ENCODE measurements at regions not wholly inside any gene's neighbourhood (a gene's known extent, or its start where the extent isn't known, plus 50 kb on each side); places are given as distances from the start of the nearest gene placed in this dataset.

DNA sequence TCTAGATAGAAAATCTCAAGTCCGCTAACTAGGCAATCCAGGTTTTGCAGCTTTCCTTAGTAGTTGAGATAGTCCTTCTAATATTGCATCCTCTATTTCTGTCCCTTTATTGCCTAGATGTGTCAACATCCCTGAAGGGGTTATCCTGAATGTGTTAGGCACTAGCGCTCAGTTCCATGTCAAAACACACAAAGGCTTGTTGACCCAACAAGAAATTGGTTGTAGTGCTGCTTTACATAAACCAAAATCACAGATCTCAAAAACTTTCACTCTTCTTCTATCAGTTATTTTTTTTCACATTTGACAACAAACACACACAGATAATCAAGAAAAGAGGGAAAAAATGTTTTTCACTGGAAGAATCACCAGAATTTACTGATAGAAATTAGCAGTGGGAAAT lies 51.4 kb upstream of the SOX2 start:
- no peak for FAIRE-seq

DNA sequence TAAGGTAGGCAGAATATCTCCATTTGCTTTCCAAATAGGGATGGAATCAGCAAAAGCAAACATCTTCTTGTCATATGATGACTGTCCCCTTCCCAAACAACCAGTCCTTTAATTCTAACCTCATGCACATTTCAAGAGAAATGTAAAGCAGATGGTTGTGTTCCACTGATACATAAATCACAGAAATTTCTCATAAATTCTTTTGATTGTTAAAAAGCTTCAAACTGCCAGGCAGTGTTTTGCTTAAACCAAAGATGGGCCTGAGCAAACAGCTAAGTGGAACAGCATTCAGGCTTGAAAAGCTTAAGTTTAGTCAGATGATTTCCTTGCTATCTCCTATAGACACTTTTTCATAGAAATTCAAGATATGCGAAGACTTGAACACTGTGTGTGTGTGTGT lies 74.3 kb upstream of the SOX2 start:
- FAIRE-seq: no peak

DNA sequence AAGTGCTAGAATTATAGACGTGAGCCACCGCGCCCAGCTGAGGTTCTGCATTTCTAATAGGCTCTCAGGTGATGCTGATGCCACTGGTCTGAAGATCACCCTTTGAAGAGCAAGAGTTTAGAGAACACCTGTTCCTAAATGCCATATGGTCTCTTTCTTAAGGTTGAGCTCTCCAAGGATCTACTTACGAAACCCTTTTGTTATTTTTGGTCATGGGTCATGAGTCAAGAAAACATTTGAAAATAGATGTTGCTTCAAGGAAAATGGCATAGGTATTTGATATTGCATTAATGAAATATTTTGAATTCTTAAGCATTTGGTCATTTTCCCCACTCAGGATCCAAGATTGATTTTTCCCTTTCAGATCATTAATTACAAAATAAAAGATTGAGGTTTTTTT lies 74.7 kb upstream of the SOX2 start:
- FAIRE-seq: no peak

DNA sequence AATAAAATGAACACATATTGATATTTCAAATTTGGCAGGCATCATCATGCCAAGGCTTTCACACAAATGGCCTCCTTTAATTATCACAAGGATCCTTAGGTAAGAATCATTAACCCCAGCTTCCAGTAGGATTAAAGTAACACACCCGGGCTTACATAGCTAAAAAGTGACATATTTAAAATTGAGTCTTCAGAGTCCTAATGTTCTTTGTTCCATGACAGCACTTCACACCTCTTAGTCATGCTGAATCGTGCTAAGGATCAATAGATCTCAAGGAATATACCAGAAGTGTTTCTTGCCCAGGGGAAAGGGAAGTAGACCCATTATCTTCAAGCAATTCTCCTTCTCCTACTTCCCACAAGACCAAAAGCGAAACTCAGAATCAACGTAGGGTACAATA lies 76.6 kb upstream of the SOX2 start:
- FAIRE-seq: no peak

DNA sequence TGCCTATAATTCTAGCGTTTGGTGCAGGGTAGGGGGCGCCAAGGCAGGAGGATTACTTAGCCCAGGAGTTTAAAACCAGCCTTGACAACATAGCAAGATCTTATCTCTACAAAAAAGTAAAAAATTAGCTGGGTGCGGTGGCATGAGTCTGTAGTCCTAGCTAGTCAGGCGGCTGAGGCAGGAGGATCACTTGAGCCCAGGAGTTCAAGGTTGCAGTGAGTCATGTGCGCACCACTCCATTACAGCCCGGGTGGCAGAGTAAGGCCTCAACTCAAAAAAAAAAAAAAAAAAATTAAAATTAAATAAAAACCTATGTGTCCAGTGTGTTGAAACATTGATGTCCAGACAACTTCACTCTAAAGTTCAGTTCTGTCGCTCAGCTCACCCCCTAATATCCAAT lies 78.2 kb upstream of the SOX2 start:
- FAIRE-seq: no peak

DNA sequence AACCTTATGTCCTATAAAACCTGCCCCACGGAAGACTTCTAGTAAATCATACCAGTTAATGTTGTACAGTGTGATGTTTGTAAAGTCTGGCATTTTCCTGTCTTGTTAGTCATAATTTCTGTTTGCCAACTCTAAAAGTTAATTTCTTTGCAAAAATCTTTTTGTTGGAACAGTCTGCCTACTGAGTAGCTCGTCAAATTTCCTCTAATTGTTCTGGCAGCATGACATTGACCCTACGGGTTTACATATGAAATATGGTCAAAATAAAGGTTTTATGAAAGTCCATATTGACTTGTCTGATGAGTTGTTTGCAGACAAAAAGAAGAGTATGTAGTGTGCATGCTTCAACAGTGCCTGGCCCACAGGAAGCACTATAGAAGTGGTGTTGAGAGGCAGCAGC lies 79.8 kb upstream of the SOX2 start:
- FAIRE-seq: no peak

DNA sequence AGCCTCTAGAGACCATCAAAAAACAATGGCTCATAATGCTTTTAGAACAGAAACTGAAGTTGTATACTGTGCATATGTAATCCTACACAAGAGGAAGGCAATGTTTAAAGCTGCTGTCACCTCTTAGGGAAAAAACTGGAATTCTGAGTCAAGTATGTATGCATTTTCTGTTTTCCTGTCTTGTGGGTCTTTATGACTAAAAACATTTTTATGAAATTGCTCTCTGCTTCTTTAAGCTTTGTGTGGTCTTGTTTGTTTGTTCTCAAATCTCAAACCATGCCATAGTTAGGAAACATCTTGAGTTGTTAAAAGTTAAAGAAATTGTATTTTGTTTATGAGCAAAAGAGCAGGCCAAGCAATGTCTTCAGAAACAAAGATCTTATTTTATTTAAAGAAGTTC lies 80.9 kb upstream of the SOX2 start:
- no peak for FAIRE-seq

DNA sequence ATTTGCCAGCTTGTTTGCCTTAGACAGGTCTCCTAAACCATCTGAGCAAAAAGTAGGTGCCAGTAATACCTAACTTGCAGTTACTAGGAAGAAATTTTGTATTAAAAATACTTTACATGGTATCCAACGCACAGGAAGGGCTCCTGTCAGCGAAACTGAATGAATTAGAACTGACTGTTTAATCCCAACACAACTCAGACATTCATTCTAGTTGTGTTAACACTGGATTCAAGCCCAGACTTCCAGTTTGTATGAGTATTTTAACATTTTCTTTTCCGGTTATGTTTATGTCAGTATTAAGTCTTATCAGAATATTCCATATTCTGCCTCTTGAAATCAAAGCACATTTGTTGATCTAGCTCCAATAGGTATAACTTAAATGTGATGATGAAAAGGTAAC lies 82.0 kb upstream of the SOX2 start:
- FAIRE-seq: no peak

DNA sequence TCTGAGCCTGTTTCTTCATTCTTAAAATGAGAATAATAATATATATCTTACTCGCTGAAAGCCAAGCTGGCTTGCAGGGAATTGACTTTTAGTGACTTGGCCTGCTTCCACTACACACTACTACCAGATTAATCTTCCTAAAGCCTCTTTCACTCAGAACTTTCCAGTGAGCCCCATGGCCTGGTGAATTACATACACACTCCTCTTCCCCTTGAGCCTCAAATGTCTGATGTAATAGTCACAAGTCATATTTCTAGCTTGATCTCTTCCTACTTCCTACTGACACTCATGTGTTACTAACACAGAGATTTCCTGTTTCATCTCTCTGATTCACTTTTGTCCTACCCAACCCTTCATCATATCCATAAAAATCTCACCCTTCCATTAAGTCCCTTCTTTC lies 82.7 kb upstream of the SOX2 start:
- FAIRE-seq: no peak

DNA sequence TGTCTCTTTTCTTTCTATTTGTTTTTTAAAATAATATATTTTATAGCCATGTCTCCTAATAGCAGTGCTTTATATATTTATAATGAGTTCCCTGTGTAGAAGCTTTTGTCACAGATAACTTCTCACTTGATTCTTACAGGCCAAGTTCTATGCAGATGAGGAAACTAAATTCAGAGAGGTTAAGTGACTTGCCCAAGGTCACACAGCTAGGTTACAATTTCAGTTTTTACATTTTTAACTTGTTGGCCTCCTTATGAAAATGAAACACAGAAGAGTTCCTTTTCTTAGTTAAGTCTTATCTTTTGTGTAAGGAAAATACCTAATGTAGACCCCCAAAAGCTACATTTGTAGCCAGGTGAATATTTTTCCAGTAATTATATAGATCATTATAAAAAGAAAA lies 83.3 kb upstream of the SOX2 start:
- no peak for FAIRE-seq

DNA sequence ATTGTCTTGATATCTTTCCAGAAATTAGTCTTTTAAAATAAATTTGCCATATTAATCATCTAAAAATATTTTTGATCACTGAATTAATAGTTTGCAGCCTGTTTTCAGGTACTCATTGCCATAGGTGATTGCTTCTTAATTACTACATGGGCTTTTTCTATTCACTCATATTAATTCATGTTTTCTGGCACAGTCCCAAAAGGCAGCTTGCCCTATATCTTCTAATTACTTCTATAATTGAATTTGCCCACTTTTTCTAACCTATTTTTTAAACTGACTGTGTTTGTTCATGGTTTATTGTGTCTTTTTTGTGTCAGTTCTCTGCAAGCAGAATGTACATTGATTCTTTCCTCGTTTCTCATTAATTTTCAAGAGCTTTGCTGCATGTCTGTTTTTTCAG lies 85.7 kb upstream of the SOX2 start:
- no peak for FAIRE-seq

DNA sequence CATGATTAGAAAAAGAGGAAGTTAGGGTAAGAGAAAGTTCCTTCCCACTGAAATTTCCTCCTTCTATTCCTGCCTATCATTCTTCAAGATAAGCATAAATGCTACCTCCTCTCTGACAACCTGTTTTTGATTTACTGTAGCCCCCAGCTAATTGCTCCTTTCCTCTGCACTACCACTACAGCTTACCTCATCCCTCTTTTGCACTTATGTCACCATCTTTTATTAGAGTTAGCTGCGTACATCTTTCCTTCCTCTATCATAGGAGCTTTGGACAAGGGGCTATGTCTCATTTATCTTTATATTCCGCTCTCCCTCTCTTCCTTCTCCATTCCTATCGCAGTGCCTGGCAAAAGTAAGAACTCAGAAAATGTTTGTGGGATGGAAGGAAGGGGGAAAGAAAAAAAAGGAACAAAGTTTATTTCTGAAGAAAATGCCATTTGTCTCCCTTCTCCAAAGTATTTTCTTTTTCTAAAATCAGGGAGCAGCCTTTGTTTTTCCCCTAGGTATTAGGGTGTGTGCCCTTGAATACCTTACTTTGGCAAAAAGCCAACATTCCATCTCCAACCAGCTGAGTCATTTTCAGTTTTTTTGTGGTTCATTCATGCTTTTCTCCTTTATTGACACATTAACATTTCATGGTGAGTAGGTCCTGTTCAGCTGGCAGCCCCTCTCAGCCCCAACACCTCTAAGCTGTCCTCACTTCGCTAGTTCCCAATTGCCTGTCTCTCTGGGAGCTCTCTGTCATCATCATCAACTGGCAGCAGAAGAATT lies 87.6 kb upstream of the SOX2 start:
- no peak for FAIRE-seq

DNA sequence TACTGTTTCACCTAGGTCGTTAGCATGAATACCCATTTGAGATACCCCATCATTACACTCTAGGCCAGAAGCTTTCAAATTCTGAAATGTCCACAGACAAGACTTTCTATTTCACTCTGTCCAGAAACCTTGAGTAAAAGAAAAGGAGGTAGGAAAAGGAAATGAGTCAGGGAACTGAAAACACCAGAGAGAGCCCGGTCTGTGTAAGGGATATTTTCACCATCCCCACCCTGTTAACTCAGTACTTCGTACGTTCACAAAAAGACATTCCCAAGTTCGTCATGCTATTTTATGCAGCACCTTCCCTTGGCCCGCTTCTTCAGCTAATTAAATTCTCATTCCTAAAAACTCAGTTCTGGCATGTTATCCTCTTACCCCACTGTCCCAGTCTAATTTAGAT lies 89.4 kb upstream of the SOX2 start:
- no peak for FAIRE-seq

DNA sequence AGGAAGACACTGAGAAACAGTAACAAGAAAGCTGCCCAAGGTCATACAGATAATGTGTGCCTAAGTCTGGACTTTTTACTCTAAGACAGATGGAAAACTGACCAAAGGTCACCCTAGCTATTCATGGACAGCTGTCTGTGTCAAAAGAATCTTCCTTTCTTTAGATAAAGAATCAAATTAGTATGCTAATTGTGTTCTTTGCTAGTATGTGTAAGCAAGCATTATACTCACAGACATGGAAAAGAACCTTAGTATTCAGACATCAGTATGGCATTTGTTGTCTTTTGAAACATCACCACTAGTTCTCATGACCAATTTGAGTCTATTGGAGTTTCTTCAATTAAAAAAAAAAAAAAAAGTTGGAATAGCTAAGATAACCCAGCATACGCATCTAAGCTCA lies 91.8 kb upstream of the SOX2 start:
- FAIRE-seq: no peak

DNA sequence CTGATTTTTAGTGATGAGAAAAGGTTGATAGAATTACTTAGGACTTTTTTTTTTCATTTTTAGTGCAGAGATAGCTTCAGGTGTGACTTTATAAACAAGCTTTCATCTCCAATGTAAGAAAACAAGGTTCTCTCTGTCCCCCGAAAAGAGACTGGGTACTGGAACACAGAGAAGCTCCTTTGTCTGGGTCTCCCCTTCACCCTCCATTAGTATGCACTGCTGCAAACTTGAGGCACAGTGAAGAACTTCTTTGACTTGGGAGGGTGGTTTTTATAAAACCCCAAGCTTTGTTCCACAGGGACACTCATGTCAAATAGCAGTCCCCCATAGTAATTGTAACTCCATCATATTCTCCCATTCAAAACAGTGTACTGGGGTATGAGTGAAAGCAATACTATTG lies 93.5 kb upstream of the SOX2 start:
- no peak for FAIRE-seq

DNA sequence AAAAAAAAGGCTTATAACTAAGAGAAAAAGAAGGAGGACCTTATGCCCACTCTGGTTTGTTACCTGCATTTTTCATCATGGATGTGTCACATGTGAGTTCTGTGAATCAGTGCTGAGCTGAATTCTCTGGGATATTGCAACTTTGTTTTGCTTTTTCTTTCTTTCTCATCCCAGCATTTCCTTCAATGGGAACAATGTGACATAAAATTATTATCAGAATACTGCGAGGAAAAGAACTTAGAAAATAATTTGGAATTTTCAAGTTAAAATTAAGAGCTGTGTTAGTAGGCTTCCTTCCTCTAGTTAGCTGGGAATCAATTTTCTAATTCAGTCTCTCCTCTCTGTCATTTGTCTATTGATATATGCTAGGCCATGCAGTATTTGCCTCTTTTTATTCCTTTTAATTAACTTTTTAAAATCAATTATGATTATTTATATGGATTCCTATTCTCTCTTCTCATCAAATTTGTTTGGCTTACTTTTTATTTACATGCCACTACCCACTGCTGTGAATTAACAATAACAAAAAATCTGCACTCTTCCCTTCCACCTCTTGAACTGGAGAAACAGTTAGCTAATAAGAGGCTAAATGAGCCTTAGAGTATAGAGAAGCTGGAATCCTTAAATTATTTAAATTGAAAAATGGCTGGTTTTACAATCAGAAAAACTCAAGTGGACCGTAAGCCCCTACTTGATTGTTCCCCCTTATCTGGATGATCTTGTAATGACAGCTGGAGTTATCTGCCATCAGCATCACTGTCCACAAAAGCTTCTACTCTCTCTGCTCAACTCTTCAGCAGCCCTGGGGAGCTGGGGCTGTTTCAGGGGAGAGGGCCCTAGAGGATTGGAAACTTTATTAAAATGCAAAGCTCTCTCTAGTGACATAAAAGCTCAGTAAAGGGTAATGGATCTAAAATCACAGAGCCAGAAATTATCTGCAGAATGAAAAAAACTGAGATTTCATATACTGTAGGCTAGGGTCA lies 95.3 kb upstream of the SOX2 start:
- no peak for FAIRE-seq

DNA sequence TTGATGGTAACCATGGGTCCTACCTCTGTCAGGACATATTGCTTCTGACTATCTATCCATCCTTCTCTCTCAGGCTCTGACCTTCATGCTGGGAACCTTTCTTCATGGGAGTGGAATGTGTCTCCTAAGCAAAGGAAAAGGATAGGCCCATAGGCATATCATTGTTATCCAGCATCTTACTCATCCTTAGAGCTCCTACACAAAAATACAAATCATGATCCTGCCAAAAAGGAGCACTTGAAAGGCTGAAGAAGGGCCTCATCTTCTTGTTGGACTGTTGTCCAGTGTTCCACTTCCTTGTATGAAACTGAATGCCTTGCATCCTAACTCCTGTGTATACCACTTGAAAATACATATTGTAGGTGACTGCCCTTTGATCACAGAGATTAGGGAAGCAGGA lies 96.1 kb upstream of the SOX2 start:
- FAIRE-seq: no peak

DNA sequence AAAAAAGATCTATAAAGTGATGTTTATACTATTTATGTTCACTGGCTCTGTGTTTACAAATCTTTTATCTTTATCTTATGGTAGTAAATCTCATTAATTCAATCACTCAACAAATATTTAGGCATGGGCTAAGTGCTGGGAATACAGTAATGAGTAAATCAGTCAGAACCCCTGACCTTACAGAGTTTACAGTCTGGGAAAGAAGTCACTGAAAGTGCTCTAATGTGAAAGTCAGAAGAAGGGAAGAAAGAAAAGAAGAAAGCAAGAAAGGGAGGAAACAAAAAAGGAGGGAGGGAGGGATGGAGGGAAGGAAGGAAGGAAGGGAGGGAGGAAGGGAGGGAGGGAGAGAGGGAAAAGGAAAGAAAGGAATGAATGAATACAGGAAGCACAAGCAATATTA lies 96.8 kb upstream of the SOX2 start:
- no peak for FAIRE-seq

DNA sequence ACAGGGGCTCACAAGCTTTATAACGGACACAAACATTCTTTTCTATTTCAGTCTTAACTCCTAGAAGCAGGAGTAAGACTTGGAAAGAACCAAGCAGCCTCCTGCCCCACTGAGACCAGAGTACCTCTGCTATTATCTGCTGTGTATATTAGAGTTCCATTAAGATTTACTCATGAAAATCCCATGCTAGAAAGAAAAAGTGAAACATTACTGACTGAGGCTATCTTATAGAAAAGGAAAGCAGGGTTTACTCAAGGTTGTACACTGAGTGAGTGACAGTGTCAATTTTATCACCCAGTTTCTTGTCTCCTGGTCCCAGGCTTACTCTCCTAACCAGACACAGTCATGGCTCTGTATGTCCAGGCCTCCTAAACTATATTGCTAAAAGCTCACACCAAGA lies 97.9 kb upstream of the SOX2 start:
- no peak for FAIRE-seq

DNA sequence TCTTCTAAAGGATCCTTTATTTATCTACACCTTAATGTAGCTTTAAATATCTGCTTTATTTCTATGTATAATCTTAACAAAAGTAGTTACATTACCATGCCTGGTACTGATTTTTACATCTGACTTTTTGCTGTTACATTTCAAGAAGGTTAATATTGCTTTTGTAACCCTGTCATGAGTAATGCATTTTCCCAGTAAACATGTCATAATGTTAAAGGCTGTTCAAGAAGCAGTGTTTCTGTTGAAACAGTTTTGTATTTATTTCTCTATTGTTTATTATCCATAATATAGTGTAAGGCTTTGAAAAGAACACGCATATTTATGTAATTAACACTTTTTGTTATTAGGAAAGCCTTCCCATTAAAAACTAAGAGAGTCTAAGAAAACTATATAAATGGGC lies 98.5 kb upstream of the SOX2 start:
- no peak for FAIRE-seq

DNA sequence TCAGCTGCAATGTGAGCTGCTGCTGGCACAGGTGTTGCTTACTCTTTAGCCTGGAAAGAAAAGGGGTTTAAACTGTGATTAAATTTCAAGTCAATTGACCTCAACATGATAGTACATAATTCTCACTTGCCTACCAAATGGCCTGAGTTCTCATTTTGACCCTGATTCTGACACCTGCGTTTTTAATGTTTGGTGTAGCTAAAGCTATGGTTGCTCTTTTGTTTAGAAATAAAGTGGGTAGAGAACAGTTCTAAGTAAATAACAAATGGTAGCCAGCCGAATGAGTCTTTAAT lies 100.8 kb upstream of the SOX2 start:
- FAIRE-seq: no peak

DNA sequence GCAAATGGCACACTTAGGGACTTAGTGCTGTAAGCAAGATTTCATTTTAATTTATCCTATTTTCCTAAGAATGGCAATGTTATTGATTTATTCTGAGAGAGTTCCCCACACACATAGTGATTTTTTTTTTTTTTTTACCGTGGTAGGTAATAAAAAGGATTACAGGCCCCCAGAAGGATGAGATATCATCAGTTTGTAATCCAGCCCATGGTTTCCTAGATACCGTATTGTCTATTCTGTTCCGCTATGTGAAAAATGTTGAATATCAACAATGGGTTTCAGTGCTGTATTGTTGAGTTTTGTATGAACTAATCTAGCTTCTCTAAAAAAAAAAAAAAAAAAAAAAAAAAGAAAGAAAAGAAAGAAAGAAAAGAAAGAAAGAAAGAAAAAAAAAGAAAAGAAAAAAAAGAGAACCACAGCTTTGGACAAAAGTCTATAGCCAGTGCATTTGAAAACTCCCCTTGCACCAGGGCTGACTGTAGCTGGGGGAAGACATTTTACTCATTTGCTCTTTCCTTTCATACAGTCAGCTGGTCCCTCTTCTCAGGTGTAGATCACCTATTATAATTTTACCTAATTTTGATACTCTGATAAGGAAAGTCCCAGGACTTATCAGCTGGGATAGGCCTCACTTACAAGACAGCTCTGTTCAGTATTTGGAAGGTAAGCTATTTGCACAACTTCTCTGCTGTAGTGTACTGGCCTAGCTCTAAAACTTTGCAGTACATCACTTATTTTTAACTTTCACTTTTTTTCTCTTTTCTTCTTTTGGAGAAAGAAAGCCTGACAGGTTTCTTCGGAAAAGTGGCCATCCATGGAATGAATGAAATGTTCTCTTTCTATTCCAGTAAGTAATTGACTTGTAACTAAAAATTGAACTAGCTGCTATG lies 101.4 kb upstream of the SOX2 start:
- no peak for FAIRE-seq

DNA sequence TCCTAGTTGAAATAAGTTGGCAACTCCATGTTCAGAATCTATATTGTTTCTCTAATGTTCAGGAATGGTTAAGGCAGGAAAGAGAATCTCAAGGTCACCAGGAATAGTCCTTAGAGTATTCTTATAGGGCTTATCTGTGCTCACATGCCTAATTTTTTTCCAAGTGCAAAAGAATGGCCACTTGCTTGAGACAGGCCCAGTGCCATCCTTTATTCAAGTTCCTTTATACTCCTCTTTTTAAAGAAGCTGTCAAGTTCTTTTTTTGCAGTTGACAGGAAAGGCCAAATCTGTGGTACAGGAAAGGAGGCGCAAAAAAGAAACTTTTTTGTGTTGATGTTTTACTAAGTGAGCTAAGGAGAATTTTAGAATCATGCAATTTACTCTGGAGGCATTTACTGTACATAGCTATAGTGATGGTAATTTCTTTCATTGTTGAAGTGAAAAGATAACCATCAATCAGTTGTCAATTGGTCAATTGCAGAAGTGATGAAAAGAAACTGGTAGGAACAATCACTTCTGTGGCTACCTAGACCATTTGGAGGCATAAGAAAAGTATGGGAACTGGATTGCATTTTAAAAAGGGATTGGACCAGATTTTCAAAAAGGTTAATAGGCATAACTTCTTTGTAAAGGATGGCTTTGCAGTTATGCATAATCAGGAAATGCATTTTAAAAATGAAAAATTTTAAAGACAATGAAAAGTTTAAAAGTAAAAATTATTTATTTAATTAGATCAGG lies 102.5 kb upstream of the SOX2 start:
- FAIRE-seq: no peak
